DOHH2 (cell line): ENCODE measurements at regions not wholly inside any gene's neighbourhood (a gene's known extent, or its start where the extent isn't known, plus 50 kb on each side); places are given as distances from the start of the nearest gene placed in this dataset.

Experiments
- H3F3A ChIP-seq: fragments of 200-600 bp; sonication (generic), shearing (Covaris generic); 2 replicates; pipeline ENCODE4 v1.6.0; 2016; ENCODE audit warnings: antibody characterized with exemption, mild to moderate bottlenecking; ENCODE audit not compliant: control insufficient read depth, insufficient read depth
- H3K27ac ChIP-seq: fragments of 200-600 bp; sonication (generic); 2 replicates; pipeline ENCODE4 v1.5.1; 2014; ENCODE audit warnings: low read depth, mild to moderate bottlenecking, low read length, moderate library complexity
- H3K27me3 ChIP-seq: fragments of 200-600 bp; sonication (generic); 2 replicates; pipeline ENCODE4 v1.6.1; 2014; ENCODE audit warnings: mild to moderate bottlenecking, low read length, mixed read lengths; ENCODE audit not compliant: control insufficient read depth
- H3K36me3 ChIP-seq: fragments of 200-600 bp; sonication (generic); 2 replicates; pipeline ENCODE4 v1.6.1; 2014; ENCODE audit warnings: mild to moderate bottlenecking, low read length, moderate library complexity, mixed read lengths; ENCODE audit not compliant: control insufficient read depth
- H3K4me1 ChIP-seq: fragments of 200-600 bp; sonication (generic); 2 replicates; pipeline ENCODE4 v1.6.1; 2014; ENCODE audit warnings: mild to moderate bottlenecking, low read length, mixed read lengths; ENCODE audit not compliant: control insufficient read depth
- H3K4me2 ChIP-seq: fragments of 200-600 bp; sonication (generic); 2 replicates; pipeline ENCODE4 v1.6.0; 2014; ENCODE audit warnings: mild to moderate bottlenecking, low read length, moderate library complexity
- H3K4me3 ChIP-seq: fragments of 200-600 bp; sonication (generic); 2 replicates; pipeline ENCODE4 v1.5.1; 2014; ENCODE audit warnings: mild to moderate bottlenecking, low read length, mixed read lengths
- H3K79me2 ChIP-seq: fragments of 200-600 bp; sonication (generic); 2 replicates; pipeline ENCODE4 v1.6.1; 2014; ENCODE audit warnings: mild to moderate bottlenecking, low read length, mixed read lengths; ENCODE audit not compliant: control insufficient read depth
- H3K9me2 ChIP-seq: fragments of 200-600 bp; sonication (generic); replicated peaks from 2 replicates; pipeline ENCODE4 v1.6.1; 2014; ENCODE audit warnings: mild to moderate bottlenecking, low read length, mixed read lengths; ENCODE audit not compliant: control insufficient read depth
- H3K9me3 ChIP-seq: fragments of 200-600 bp; sonication (generic); 2 replicates; pipeline ENCODE4 v1.6.1; 2014; ENCODE audit warnings: antibody characterized with exemption, low read length, mixed read lengths; ENCODE audit not compliant: control insufficient read depth, insufficient read depth
- H4K20me1 ChIP-seq: fragments of 200-600 bp; sonication (generic); 2 replicates; pipeline ENCODE4 v1.6.0; 2014; ENCODE audit warnings: low read depth, mild to moderate bottlenecking, antibody characterized with exemption, low read length, moderate library complexity; ENCODE audit not compliant: control insufficient read depth, insufficient read depth
- EZH2phosphoT487 ChIP-seq: fragments of 200-600 bp; sonication (generic); IDR thresholded peaks from 2 replicates; pipeline ENCODE4 v1.6.1; 2017; ENCODE audit warnings: borderline replicate concordance, mild to moderate bottlenecking, antibody characterized with exemption, low read length, moderate library complexity, mixed read lengths
- TF ChIP-seq, protein P1 (sequence below): fragments of 200-600 bp; sonication (generic); IDR thresholded peaks from one replicate; pipeline ENCODE4 v1.5.1; 2014; ENCODE audit warnings: antibody characterized with exemption, mild to moderate bottlenecking, low read depth, low read length; ENCODE audit not compliant: poor library complexity, severe bottlenecking

DNA sequence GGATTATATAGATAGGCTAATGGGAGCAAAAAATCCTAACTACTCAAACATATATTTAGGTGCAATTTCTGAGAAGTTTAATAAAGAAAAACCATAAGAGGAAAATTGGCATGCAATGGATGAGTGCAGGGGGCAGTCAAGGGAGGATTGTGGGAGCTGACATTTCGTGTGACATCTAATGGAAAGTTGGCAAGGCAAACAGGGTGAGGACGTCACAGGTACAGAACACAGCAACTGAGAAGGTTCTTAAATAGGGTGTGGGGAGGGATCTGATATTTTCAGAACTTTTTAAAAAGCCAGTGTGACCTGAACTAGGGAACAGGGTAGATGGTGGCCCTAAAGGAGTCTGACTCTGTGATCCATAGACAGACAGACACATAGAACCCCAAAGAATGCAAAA, 194.9 kb upstream of the GLI3 start:
- H4K20me1 ChIP-seq: no peaks in the 10 kb centered on the region
- TF ChIP-seq, protein P1, sequence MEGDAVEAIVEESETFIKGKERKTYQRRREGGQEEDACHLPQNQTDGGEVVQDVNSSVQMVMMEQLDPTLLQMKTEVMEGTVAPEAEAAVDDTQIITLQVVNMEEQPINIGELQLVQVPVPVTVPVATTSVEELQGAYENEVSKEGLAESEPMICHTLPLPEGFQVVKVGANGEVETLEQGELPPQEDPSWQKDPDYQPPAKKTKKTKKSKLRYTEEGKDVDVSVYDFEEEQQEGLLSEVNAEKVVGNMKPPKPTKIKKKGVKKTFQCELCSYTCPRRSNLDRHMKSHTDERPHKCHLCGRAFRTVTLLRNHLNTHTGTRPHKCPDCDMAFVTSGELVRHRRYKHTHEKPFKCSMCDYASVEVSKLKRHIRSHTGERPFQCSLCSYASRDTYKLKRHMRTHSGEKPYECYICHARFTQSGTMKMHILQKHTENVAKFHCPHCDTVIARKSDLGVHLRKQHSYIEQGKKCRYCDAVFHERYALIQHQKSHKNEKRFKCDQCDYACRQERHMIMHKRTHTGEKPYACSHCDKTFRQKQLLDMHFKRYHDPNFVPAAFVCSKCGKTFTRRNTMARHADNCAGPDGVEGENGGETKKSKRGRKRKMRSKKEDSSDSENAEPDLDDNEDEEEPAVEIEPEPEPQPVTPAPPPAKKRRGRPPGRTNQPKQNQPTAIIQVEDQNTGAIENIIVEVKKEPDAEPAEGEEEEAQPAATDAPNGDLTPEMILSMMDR: no peak
- TF ChIP-seq EZH2phosphoT487: no peak
- no peak overlapping the region for H3K4me3 ChIP-seq

GRCh38 chr7:42429339-42429738, 192.3 kb upstream of the GLI3 start:
- no peaks in the 10 kb centered on the region for H3K79me2 ChIP-seq
- TF ChIP-seq EZH2phosphoT487: no peak
- TF ChIP-seq, protein P1: no peak
- H3K27ac ChIP-seq: no peak overlapping the region
- no peaks in the 10 kb centered on the region for H4K20me1 ChIP-seq
- H3K4me2 ChIP-seq: no peak overlapping the region
- no peaks in the 10 kb centered on the region for H3K27me3 ChIP-seq
- no peaks in the 10 kb centered on the region for H3K9me3 ChIP-seq
- H3F3A ChIP-seq: no peaks in the 10 kb centered on the region
- H3K4me3 ChIP-seq: no peak overlapping the region
- no peaks in the 10 kb centered on the region for H3K4me1 ChIP-seq
- no peaks in the 10 kb centered on the region for H3K9me2 ChIP-seq
- H3K36me3 ChIP-seq: no peaks in the 10 kb centered on the region

More for the DNA sequence above, 194.9 kb upstream of the GLI3 start:
- Histone ChIP-seq H3K27me3 (no peaks in the 10 kb centered on the region), H3K4me2 (no peak overlapping the region), H3K4me1 (no peaks in the 10 kb centered on the region), H3K36me3 (no peaks in the 10 kb centered on the region), H3K27ac (no peak overlapping the region), H3K79me2 (no peaks in the 10 kb centered on the region), H3F3A (no peaks in the 10 kb centered on the region), H3K9me3 (no peaks in the 10 kb centered on the region), H3K9me2 (no peaks in the 10 kb centered on the region)

GRCh38 chr7:42426163-42426562, 189.2 kb upstream of the GLI3 start:
- H3K79me2 ChIP-seq: no peaks in the 10 kb centered on the region
- H3K9me3 ChIP-seq: no peaks in the 10 kb centered on the region
- no peak overlapping the region for H3K27ac ChIP-seq
- no peak overlapping the region for H3K4me2 ChIP-seq
- TF ChIP-seq, protein P1: no peak
- H3K9me2 ChIP-seq: no peaks in the 10 kb centered on the region
- no peaks in the 10 kb centered on the region for H4K20me1 ChIP-seq
- no peaks in the 10 kb centered on the region for H3K4me1 ChIP-seq
- H3K36me3 ChIP-seq: no peaks in the 10 kb centered on the region
- no peak overlapping the region for H3K4me3 ChIP-seq
- no peaks in the 10 kb centered on the region for H3K27me3 ChIP-seq
- no peaks in the 10 kb centered on the region for H3F3A ChIP-seq

GRCh38 chr7:42414941-42415505, 178.0 kb upstream of the GLI3 start:
- TF ChIP-seq, protein P1: no peak
- TF ChIP-seq EZH2phosphoT487: no peak

More at GRCh38 chr7:42414941-42415505, 178.0 kb upstream of the GLI3 start:
- H3K4me1 ChIP-seq: no peaks in the 10 kb centered on the region
- H3K9me3 ChIP-seq: no peaks in the 10 kb centered on the region
- no peaks in the 10 kb centered on the region for H3K27me3 ChIP-seq
- no peaks in the 10 kb centered on the region for H4K20me1 ChIP-seq
- no peaks in the 10 kb centered on the region for H3F3A ChIP-seq
- no peaks in the 10 kb centered on the region for H3K36me3 ChIP-seq
- H3K79me2 ChIP-seq: no peaks in the 10 kb centered on the region
- H3K9me2 ChIP-seq: no peaks in the 10 kb centered on the region
- no peak overlapping the region for H3K4me3 ChIP-seq
- no peak overlapping the region for H3K27ac ChIP-seq
- H3K4me2 ChIP-seq: no peak overlapping the region
